CD4-positive, CD25-positive, alpha-beta regulatory T cell (primary cell): ENCODE measurements at regions not wholly inside any gene's neighbourhood (a gene's known extent, or its start where the extent isn't known, plus 50 kb on each side); places are given as distances from the start of the nearest gene placed in this dataset.

Experiments
- ATAC-seq, 2 donors: fragments of 150-1000 bp; cut with Tn5 transposase; one replicate each; pipeline ENCODE4 v1.10.0; 2021; ENCODE audit warnings: low read depth in 2 of 2, moderate number of reproducible peaks in 2 of 2, moderate library complexity in 1 of 2
- DNase-seq, 3 donors: peaks; one replicate each; pipeline versions ENCODE4 v3.0.0 to v3.0.0-alpha.2; 2012 to 2022; ENCODE audit warnings: mixed read lengths in 1 of 3
- H3K27ac ChIP-seq: one replicate; pipeline ENCODE4 v1.7.0; 2013; ENCODE audit warnings: mild to moderate bottlenecking, low read length; ENCODE audit not compliant: insufficient read depth, poor library complexity, severe bottlenecking
- H3K27me3 ChIP-seq: one replicate; pipeline ENCODE4 v1.7.0; 2013; ENCODE audit warnings: low read length; ENCODE audit not compliant: control insufficient read depth, insufficient read depth
- H3K36me3 ChIP-seq: one replicate; pipeline ENCODE4 v1.7.0; 2013; ENCODE audit warnings: mild to moderate bottlenecking, low read length, moderate library complexity; ENCODE audit not compliant: control insufficient read depth, insufficient read depth
- H3K4me1 ChIP-seq: 2 replicates; pipeline ENCODE4 v1.7.0; 2013; ENCODE audit warnings: mild to moderate bottlenecking, low read length; ENCODE audit not compliant: insufficient read depth, control insufficient read depth, poor library complexity, severe bottlenecking
- H3K4me3 ChIP-seq: one replicate; pipeline ENCODE4 v1.7.0; 2013; ENCODE audit warnings: low read depth, mild to moderate bottlenecking, low read length, moderate library complexity
- H3K9me3 ChIP-seq, 2 experiments: 1 replicate in 1 of 2; 2 replicates in 1 of 2; pipeline ENCODE4 v1.7.0; 2013; ENCODE audit warnings: low read length in 2 of 2, mild to moderate bottlenecking in 1 of 2, moderate library complexity in 1 of 2; ENCODE audit not compliant: control insufficient read depth in 2 of 2
- H3K27ac Mint-ChIP-seq, 3 donors: one replicate each; pipeline ENCODE4 v1.8.0; 2020 to 2022; ENCODE audit warnings: mild to moderate bottlenecking in 3 of 3, mixed read lengths in 3 of 3, moderate library complexity in 2 of 3
- H3K27me3 Mint-ChIP-seq: one replicate; pipeline ENCODE4 v1.8.0; 2022; ENCODE audit warnings: mild to moderate bottlenecking, mixed read lengths
- H3K36me3 Mint-ChIP-seq: one replicate; pipeline ENCODE4 v1.8.0; 2020; ENCODE audit warnings: mixed read lengths
- H3K4me1 Mint-ChIP-seq, 4 donors: one replicate each; pipeline ENCODE4 v1.8.0; 2020 to 2022; ENCODE audit warnings: mixed read lengths in 4 of 4, mild to moderate bottlenecking in 1 of 4
- H3K4me3 Mint-ChIP-seq, 4 donors: one replicate each; pipeline ENCODE4 v1.8.0; 2020 to 2022; ENCODE audit warnings: mild to moderate bottlenecking in 4 of 4, mixed read lengths in 4 of 4, moderate library complexity in 3 of 4
- H3K9me3 Mint-ChIP-seq, 7 donors: one replicate each; pipeline ENCODE4 v1.8.0; 2020 to 2022; ENCODE audit warnings: mixed read lengths in 7 of 7, mild to moderate bottlenecking in 3 of 7, moderate library complexity in 2 of 7

- Histone ChIP-seq H3K27ac (no peak overlapping the region), H3K9me3 (peaks cover 0 to 8% of the 10 kb centered on the region in 2 experiments), H3K36me3 (no peaks in the 10 kb centered on the region), H3K4me3 (no peak overlapping the region), H3K27me3 (no peaks in the 10 kb centered on the region), H3K4me1 (no peaks in the 10 kb centered on the region)
- Mint-ChIP-seq H3K36me3 (no peaks in the 10 kb centered on the region), H3K27ac (no peak overlapping the region), H3K27me3 (no peaks in the 10 kb centered on the region), H3K4me1 (no peaks in the 10 kb centered on the region), H3K4me3 (no peak overlapping the region), H3K9me3 (peaks cover 0 to 25% (median 5%) of the 10 kb centered on the region in 7 donors)
- ATAC-seq: no peak
- DNase-seq: no peak
Measured at GRCh38 chr7:119184124-119184788, 959.8 kb downstream of the ANKRD7 start.

DNA sequence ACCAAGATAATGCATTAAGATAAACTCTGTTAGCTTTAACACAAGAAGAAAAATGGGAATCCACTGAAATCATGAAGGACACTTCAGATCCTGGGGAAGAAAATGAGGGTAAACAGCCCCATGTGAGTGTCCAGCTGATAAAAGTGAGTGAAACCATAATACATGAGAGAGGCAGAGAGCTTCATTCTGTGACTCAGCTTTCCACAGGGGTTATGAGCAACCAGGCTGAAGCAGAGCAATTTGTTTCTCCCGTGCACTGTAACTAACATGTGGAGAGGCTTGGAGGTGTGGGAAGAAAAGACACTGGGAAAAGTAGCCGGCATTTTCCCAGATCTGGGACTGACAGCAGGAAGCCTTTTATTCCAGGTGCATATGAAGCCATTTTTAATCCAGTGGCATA, 971.7 kb downstream of the ANKRD7 start:
- Histone ChIP-seq H3K27me3 (no peaks in the 10 kb centered on the region), H3K27ac (no peak overlapping the region), H3K9me3 (peaks cover 0 to 3% of the 10 kb centered on the region in 2 experiments), H3K4me1 (no peaks in the 10 kb centered on the region), H3K36me3 (no peaks in the 10 kb centered on the region), H3K4me3 (no peak overlapping the region)
- Mint-ChIP-seq H3K9me3 (peaks cover 0 to 10% (median 3%) of the 10 kb centered on the region in 7 donors), H3K27ac (no peak overlapping the region), H3K4me3 (no peak overlapping the region), H3K4me1 (no peaks in the 10 kb centered on the region), H3K27me3 (no peaks in the 10 kb centered on the region), H3K36me3 (no peaks in the 10 kb centered on the region)
- ATAC-seq (no peak), DNase-seq (no peak)

GRCh38 chr7:119197172-119197876, 972.8 kb downstream of the ANKRD7 start:
- Mint-ChIP-seq H3K9me3 (peaks cover 0 to 10% (median 3%) of the 10 kb centered on the region in 7 donors), H3K4me3 (no peak overlapping the region), H3K36me3 (no peaks in the 10 kb centered on the region), H3K27me3 (no peaks in the 10 kb centered on the region), H3K27ac (no peak overlapping the region), H3K4me1 (no peaks in the 10 kb centered on the region)
- DNase-seq: no peak
- no peak overlapping the region for H3K4me3 ChIP-seq
- H3K36me3 ChIP-seq: no peaks in the 10 kb centered on the region
- no peak for ATAC-seq
- peaks cover 0 to 3% of the 10 kb centered on the region in 2 experiments for H3K9me3 ChIP-seq
- no peaks in the 10 kb centered on the region for H3K27me3 ChIP-seq
- no peak overlapping the region for H3K27ac ChIP-seq
- H3K4me1 ChIP-seq: no peaks in the 10 kb centered on the region

DNA sequence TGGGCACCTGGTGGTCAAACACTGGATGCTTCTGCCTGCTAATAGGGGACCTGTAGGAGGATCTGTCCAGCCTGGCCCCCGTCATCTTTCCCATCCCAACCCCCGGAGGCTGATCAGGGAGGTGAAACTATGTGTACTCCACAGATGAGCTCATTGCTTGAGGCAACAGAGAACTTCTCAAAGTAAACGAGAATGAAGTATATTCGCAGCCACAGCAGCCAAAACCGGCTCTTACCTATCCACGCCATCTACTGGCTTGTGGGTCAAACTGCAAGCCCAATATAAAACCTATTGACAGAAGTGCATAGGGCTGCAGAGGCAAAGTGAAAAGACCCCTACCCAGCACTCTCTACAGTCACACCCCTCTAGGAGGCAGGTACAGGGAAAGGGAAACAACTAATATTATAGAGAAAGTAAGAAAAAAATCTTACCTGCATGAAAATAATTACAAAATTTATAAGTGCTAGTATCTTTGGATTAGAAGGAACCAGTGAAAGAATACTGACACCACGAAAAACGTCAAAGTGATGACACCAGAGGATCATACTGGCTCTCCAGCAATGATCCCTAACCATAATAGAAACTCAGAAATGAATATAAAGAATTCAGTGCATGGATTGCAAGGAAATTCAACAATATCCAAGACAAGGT, 973.5 kb downstream of the ANKRD7 start:
- Mint-ChIP-seq H3K9me3 (peaks cover 0 to 10% (median 3%) of the 10 kb centered on the region in 7 donors), H3K36me3 (no peaks in the 10 kb centered on the region), H3K4me1 (no peaks in the 10 kb centered on the region), H3K27ac (no peak overlapping the region), H3K4me3 (no peak overlapping the region), H3K27me3 (no peaks in the 10 kb centered on the region)
- Histone ChIP-seq H3K4me3 (no peak overlapping the region), H3K27me3 (no peaks in the 10 kb centered on the region), H3K9me3 (peaks cover 0 to 3% of the 10 kb centered on the region in 2 experiments), H3K4me1 (no peaks in the 10 kb centered on the region), H3K36me3 (no peaks in the 10 kb centered on the region), H3K27ac (no peak overlapping the region)
- no peak for ATAC-seq
- peak in 1 of 3 donors; percentile 12 for DNase-seq

GRCh38 chr7:119219663-119220062, 995.2 kb downstream of the ANKRD7 start:
- no peaks in the 10 kb centered on the region for H3K36me3 Mint-ChIP-seq
- no peaks in the 10 kb centered on the region for H3K4me1 Mint-ChIP-seq
- H3K4me3 ChIP-seq: no peak overlapping the region
- no peaks in the 10 kb centered on the region for H3K27me3 Mint-ChIP-seq
- no peak overlapping the region for H3K27ac Mint-ChIP-seq
- DNase-seq (no peak), ATAC-seq (no peak)
- H3K9me3 Mint-ChIP-seq: peaks cover 0 to 23% (median 6%) of the 10 kb centered on the region in 7 donors
- no peak overlapping the region for H3K4me3 Mint-ChIP-seq
- no peaks in the 10 kb centered on the region for H3K27me3 ChIP-seq
- H3K36me3 ChIP-seq: no peaks in the 10 kb centered on the region
- no peak overlapping the region for H3K27ac ChIP-seq
- H3K9me3 ChIP-seq: peaks cover 0 to 6% of the 10 kb centered on the region in 2 experiments
- H3K4me1 ChIP-seq: no peaks in the 10 kb centered on the region

GRCh38 chr7:119223930-119224329, 999.4 kb downstream of the ANKRD7 start:
- no peaks in the 10 kb centered on the region for H3K27me3 ChIP-seq
- Mint-ChIP-seq H3K4me3 (no peak overlapping the region), H3K27ac (no peak overlapping the region), H3K27me3 (no peaks in the 10 kb centered on the region), H3K36me3 (no peaks in the 10 kb centered on the region), H3K4me1 (no peaks in the 10 kb centered on the region), H3K9me3 (peaks cover 0 to 17% (median 4%) of the 10 kb centered on the region in 7 donors)
- H3K4me3 ChIP-seq: no peak overlapping the region
- no peak overlapping the region for H3K27ac ChIP-seq
- peaks cover 0 to 10% of the 10 kb centered on the region in 2 experiments for H3K9me3 ChIP-seq
- no peaks in the 10 kb centered on the region for H3K36me3 ChIP-seq
- no peaks in the 10 kb centered on the region for H3K4me1 ChIP-seq
- no peak for DNase-seq
- no peak for ATAC-seq

GRCh38 chr7:119228482-119228881, 1004.0 kb downstream of the ANKRD7 start:
- no peaks in the 10 kb centered on the region for H3K27me3 ChIP-seq
- no peak for ATAC-seq
- no peak for DNase-seq
- H3K27ac ChIP-seq: no peak overlapping the region
- no peak overlapping the region for H3K4me3 ChIP-seq
- Mint-ChIP-seq H3K27ac (no peak overlapping the region), H3K27me3 (no peaks in the 10 kb centered on the region), H3K4me1 (no peaks in the 10 kb centered on the region), H3K9me3 (peaks cover 0 to 16% (median 6%) of the 10 kb centered on the region in 7 donors), H3K4me3 (no peak overlapping the region), H3K36me3 (no peaks in the 10 kb centered on the region)
- H3K36me3 ChIP-seq: no peaks in the 10 kb centered on the region
- H3K4me1 ChIP-seq: no peaks in the 10 kb centered on the region
- H3K9me3 ChIP-seq: peaks cover 0 to 6% of the 10 kb centered on the region in 2 experiments
